Mucosa of stomach (tissue), 1 donor: ENCODE measurements at regions not wholly inside any gene's neighbourhood (a gene's known extent, or its start where the extent isn't known, plus 50 kb on each side); places are given as distances from the start of the nearest gene placed in this dataset.

Experiments used
- H3K27me3 ChIP-seq: one replicate; pipeline ENCODE4 v1.7.0; 2013; ENCODE audit warnings: mild to moderate bottlenecking, low read length; ENCODE audit not compliant: control insufficient read depth, insufficient read depth
- H3K36me3 ChIP-seq: one replicate; pipeline ENCODE4 v1.7.0; 2013; ENCODE audit warnings: low read length; ENCODE audit not compliant: control insufficient read depth, insufficient read depth
- H3K4me1 ChIP-seq: one replicate; pipeline ENCODE4 v1.7.0; 2013; ENCODE audit warnings: mild to moderate bottlenecking, low read length; ENCODE audit not compliant: control insufficient read depth, insufficient read depth
- H3K4me3 ChIP-seq: one replicate; pipeline ENCODE4 v1.7.0; 2013; ENCODE audit warnings: low read length
- H3K9ac ChIP-seq: one replicate; pipeline ENCODE4 v1.7.0; 2013; ENCODE audit warnings: mild to moderate bottlenecking, low read length, moderate library complexity
- H3K9me3 ChIP-seq: one replicate; pipeline ENCODE4 v1.7.0; 2013; ENCODE audit warnings: mild to moderate bottlenecking, low read length, moderate library complexity; ENCODE audit not compliant: control insufficient read depth
- donor health status: Pancreatic carcinoma.

- H3K27me3 ChIP-seq = no peaks in the 10 kb centered on the region
- peaks cover 28% of the 10 kb centered on the region for H3K4me1 ChIP-seq
- H3K9ac ChIP-seq = no peak overlapping the region
- H3K9me3 ChIP-seq = no peaks in the 10 kb centered on the region
- no peak overlapping the region for H3K4me3 ChIP-seq
- no peaks in the 10 kb centered on the region for H3K36me3 ChIP-seq
Observed at GRCh38 chr20:50395914-50396488, 114.2 kb upstream of the PTPN1 start.

DNA sequence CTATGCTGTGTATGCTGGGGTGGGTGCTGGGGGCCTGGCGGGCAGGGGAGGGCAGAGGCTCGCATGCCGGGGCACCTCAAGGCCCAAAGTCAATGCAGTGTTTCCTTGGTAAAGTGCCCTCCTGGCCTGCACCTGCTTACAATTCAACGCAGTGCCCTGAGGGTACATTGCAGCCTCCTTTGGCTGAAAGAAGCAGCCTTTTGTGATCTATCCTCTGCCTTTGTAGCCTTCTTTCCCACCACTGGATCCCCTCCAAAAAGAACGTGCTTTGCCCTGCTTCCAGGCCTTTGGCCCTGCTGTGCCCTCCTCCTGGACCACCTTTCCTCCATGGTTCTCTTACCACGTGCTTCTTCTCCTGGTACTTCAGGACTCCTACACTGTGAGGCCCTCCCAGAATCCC, 113.6 kb upstream of the PTPN1 start:
- H3K36me3 ChIP-seq = no peaks in the 10 kb centered on the region
- no peaks in the 10 kb centered on the region for H3K27me3 ChIP-seq
- no peak overlapping the region for H3K9ac ChIP-seq
- peaks cover 27% of the 10 kb centered on the region for H3K4me1 ChIP-seq
- no peaks in the 10 kb centered on the region for H3K9me3 ChIP-seq
- H3K4me3 ChIP-seq = no peak overlapping the region

DNA sequence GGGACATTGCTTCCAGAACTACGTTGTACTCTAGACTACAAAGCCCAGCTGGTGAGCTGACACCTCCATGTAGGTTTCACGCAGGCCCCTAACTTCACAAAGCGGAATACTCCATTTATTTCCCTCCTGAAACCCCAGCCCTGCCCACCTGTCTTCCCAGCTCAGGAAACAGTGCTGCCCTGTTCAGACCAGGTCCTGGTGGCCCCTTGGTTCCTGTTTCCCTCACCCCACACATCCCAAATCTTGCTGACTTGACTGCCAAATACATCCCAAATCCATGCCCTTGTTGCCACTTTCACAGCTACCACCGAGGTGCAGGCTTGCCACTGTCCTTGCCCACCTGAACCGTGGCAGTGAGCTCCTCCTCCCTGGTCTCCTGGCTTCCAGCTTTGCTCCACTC, 113.1 kb upstream of the PTPN1 start:
- Histone ChIP-seq H3K4me1 (peaks cover 27% of the 10 kb centered on the region), H3K36me3 (no peaks in the 10 kb centered on the region), H3K4me3 (no peak overlapping the region), H3K27me3 (no peaks in the 10 kb centered on the region), H3K9ac (no peak overlapping the region), H3K9me3 (no peaks in the 10 kb centered on the region)

- Histone ChIP-seq H3K27me3 (no peaks in the 10 kb centered on the region), H3K9me3 (no peaks in the 10 kb centered on the region), H3K4me1 (peaks cover 27% of the 10 kb centered on the region), H3K4me3 (no peak overlapping the region), H3K36me3 (no peaks in the 10 kb centered on the region), H3K9ac (no peak overlapping the region)
Observed at GRCh38 chr20:50398064-50398463, 112.1 kb upstream of the PTPN1 start.

GRCh38 chr20:50398471-50398820, 111.7 kb upstream of the PTPN1 start:
- no peaks in the 10 kb centered on the region for H3K27me3 ChIP-seq
- no peaks in the 10 kb centered on the region for H3K36me3 ChIP-seq
- H3K9ac ChIP-seq = no peak overlapping the region
- H3K9me3 ChIP-seq = no peaks in the 10 kb centered on the region
- no peak overlapping the region for H3K4me3 ChIP-seq
- peaks cover 27% of the 10 kb centered on the region for H3K4me1 ChIP-seq

DNA sequence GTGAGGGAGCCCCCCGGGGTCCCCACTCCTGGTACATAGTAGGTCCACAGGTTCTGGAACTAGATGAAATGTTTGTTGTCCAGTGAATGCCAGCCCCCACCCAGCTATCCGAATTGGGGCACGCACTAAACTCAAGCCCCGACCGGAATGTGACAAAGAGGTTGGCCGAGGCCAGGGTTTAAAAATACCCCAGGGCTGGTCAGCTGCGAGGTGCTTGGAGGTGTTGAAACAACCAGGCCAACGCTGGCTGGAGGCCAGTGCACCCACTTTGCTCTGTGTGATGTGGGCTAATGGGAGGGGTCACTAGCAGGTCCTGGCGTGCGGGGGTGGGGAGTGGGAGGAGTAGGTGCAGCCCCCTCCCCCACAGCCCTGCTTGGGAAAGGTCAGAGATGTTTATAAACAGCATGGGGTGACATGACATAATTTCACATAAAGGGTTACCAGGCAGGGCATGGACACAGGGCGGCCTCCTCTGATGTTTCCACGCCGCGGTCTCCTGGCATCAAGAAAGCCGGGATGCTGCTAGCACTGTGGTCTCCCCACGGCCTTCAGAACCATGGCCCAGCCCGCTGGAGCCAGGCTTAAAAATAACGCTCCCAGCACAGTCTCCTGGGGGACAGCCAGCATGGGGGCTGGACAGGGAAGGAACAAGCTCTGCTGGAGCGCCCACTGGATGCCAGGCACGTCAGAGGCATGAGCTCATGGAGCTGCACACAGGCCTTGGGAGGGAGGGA, 111.2 kb upstream of the PTPN1 start:
- Histone ChIP-seq H3K9ac (no peak overlapping the region), H3K4me1 (peaks cover 27% of the 10 kb centered on the region)

DNA sequence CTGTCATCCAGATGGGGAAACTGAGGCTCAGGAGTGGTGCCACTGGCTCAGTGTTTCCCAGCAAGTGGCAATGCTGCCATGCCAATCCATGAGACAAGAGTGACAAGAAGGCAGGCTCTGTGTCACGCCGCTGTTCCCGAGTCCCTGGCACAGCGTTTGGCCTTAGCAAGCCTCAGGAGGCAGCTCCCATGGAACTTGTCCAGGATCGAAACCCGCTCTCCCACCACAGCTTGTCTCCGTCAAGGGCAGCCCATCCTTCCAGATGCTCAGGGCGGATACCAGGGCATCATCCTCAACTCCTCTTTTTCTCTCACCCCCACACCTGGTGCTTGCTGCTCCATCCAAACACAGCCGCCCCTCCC, 110.6 kb upstream of the PTPN1 start:
- peaks cover 7% of the 10 kb centered on the region for H3K27me3 ChIP-seq
- no peak overlapping the region for H3K4me3 ChIP-seq
- no peaks in the 10 kb centered on the region for H3K9me3 ChIP-seq
- peaks cover 27% of the 10 kb centered on the region for H3K4me1 ChIP-seq
- no peaks in the 10 kb centered on the region for H3K36me3 ChIP-seq
- H3K9ac ChIP-seq = no peak overlapping the region

More for the DNA sequence above, 111.2 kb upstream of the PTPN1 start:
- no peak overlapping the region for H3K4me3 ChIP-seq
- H3K27me3 ChIP-seq = peaks cover 2% of the 10 kb centered on the region
- H3K9me3 ChIP-seq = no peaks in the 10 kb centered on the region
- no peaks in the 10 kb centered on the region for H3K36me3 ChIP-seq

DNA sequence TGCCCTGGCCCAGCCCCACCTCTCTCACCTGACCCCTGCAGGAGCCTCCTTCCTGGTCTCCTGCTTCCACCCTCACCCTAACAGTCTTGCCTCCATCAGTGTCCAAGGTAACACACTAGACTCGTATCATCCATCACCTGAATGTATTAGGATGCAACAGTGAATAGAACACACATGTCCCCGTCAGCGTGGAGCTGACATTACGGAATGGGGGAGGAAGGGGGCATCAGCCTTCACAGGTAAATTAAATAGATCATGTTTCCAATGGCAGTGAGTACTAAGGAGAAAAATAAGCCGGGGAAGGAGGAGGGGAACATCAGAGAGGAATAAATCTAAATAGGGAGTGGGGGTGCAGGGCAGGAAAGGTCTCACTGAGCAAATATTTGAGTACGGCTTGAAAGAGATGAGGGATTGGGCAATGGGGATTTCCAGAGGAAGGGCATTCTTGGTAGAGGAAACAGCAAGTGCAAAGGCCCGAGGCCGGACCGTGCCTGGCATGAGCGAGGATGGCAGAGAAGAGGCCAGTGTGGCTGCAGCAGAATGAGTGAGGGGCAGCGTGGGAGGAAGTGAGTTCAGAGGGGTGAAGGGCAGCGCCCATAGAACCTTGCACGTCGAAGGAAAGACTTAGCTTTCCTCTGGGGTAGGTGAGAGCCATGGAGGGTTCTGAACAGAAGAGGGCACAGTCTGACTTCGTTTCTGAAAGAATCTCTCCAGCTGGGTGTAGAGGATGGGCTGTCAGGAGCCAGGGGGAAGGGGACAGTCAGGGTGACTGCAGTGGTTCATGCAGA, 110.1 kb upstream of the PTPN1 start:
- H3K9me3 ChIP-seq = no peaks in the 10 kb centered on the region
- H3K27me3 ChIP-seq = peaks cover 8% of the 10 kb centered on the region
- H3K4me1 ChIP-seq = peaks cover 25% of the 10 kb centered on the region
- no peaks in the 10 kb centered on the region for H3K36me3 ChIP-seq
- H3K9ac ChIP-seq = no peak overlapping the region
- H3K4me3 ChIP-seq = no peak overlapping the region

DNA sequence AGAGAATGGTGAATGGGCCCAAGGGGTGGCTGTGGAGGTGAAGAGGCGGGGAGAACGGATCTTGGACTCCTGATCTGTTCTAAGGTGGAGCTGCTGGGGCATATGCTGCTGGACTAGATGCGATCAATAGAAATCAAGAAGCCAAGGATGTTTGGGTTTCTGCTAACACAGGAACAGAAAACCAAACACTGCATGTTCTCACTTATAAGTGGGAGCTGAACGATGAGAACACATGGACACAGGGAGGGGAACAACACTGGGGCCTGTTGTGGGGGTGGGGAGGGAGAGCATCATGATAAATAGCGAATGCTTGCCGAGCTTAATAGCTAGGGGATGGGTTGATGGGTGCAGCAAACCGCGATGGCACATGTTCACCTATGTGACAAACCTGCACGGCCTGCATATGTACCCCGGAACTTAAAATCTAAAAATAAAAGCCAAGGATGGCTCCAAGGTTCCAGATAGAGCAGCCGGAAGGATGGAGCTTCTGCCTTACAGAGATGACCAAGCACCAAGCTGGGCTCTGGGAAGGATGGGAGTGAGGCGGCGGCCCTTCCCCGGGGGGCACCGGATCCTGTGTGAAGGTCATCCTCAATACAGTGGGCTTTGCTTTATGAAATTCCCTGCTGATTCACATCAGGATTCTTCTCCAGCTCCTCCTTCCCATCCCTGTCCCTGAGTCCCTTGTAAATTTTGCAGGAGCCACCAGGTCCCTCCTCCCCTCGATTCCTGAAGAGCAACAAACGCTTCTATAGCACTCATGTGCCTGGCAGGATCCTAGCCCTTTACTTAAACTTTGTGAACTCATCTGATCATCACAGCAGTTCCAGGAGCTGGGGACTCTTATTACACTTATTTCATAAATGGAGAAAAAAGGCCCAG, 109.2 kb upstream of the PTPN1 start:
- Histone ChIP-seq H3K4me3 (no peak overlapping the region), H3K4me1 (peaks cover 19% of the 10 kb centered on the region), H3K9me3 (no peaks in the 10 kb centered on the region), H3K9ac (no peak overlapping the region), H3K36me3 (no peaks in the 10 kb centered on the region), H3K27me3 (peaks cover 8% of the 10 kb centered on the region)

DNA sequence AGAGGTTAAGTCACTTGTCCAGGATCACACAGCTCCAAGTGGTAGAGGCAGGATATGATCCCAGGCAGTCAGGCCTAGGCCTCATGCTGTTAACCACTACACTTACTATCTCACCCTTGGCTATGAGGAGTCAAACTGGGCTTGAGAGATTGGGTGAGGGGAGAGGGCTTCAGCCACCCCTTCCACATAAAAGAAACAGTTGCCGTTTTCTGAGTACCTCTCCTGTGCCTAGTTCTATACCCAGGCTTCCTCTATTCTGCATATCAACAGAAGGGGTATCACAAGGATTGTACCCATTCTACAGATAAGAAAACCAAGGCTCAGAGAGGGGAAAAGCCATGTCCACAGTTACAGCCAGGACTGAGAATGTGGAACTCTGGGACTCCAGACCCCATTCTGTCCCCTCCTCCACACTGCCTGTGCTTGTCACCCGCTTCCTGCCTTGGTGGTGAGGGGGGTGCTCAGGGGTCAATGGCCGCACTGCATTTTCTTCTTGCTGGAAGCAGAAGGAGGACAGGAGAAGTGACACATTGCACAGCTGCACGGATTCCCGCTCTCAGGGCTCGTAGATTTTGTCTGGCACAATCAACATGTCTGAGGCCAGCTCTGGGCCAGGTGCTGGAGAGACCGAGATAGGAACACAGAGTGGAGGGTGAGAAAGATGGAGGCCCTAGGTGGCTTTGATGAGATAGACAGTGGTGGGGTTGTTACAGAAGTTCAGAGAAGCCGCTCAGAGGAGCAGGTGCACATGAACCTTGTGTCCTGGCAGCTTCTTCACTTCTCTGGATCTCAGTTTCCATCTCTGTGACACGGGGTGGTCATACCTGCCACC, 108.4 kb upstream of the PTPN1 start:
- H3K9ac ChIP-seq = no peak overlapping the region
- H3K9me3 ChIP-seq = no peaks in the 10 kb centered on the region
- no peaks in the 10 kb centered on the region for H3K36me3 ChIP-seq
- peaks cover 8% of the 10 kb centered on the region for H3K27me3 ChIP-seq
- peaks cover 19% of the 10 kb centered on the region for H3K4me1 ChIP-seq
- H3K4me3 ChIP-seq = no peak overlapping the region
